ENCODE measurements at regions not wholly inside any gene's neighbourhood (a gene's known extent, or its start where the extent isn't known, plus 50 kb on each side); places are given as distances from the start of the nearest gene placed in this dataset.

- 100% methylated on average over 1 of the region's 1 CpG for WGBS (ENCODE audit: insufficient coverage)
- H3K4me1 ChIP-seq (ENCODE audit: control extremely low read depth in 1 of 4, control insufficient read depth in 4 of 4, insufficient read depth in 4 of 4, low read length in 3 of 4): no peaks in the 10 kb centered on the region
- H3K27ac ChIP-seq (ENCODE audit: insufficient read depth in 1 of 2, low read depth in 1 of 2, low read length in 2 of 2, poor library complexity in 1 of 2, severe bottlenecking in 2 of 2): no peak overlapping the region
- no peaks in the 10 kb centered on the region for H3K27me3 ChIP-seq (replicated peaks in 2 of 5; ENCODE audit: control insufficient read depth in 4 of 5, insufficient read depth in 5 of 5, low read length in 4 of 5)
- H3K9me3 ChIP-seq (ENCODE audit: control extremely low read depth in 1 of 5, control insufficient read depth in 4 of 5, insufficient read depth in 2 of 5, low read depth in 1 of 5, low read length in 4 of 5): no peaks in the 10 kb centered on the region
- CTCF ChIA-PET: no interaction called here
- H3K4me3 ChIP-seq (ENCODE audit: control insufficient read depth in 1 of 7, extremely low read depth in 1 of 7, insufficient read depth in 4 of 7, low read depth in 2 of 7, low read length in 6 of 7): no peak overlapping the region
- POLR2A ChIA-PET: no interaction called here
- DNase-seq: no peak
- H3K36me3 ChIP-seq (ENCODE audit: control insufficient read depth in 4 of 4, insufficient read depth in 4 of 4, low read length in 3 of 4): no peaks in the 10 kb centered on the region
Observed at GRCh38 chr10:91347529-91347928, 62.6 kb upstream of the HECTD2 start.

- no peak for DNase-seq
- CTCF ChIA-PET: interaction anchor here (1.1 to 1.3 kb wide), 2 partner anchors 9 to 59 kb away, joined by 3 to 4 read pairs; no protein-coding TSS in a partner anchor
Observed at GRCh38 chr10:91349381-91349780, 60.8 kb upstream of the HECTD2 start.

GRCh38 chr10:91350651-91351081 lies 59.5 kb upstream of the HECTD2 start:
- no peaks in the 10 kb centered on the region for H3K4me1 ChIP-seq (ENCODE audit: control extremely low read depth in 1 of 4, control insufficient read depth in 4 of 4, insufficient read depth in 4 of 4, low read length in 3 of 4)
- WGBS (ENCODE audit: insufficient coverage): no CpG with 5 or more reads among the region's 2 CpGs
- no peaks in the 10 kb centered on the region for H3K9me3 ChIP-seq (ENCODE audit: control extremely low read depth in 1 of 5, control insufficient read depth in 4 of 5, insufficient read depth in 2 of 5, low read depth in 1 of 5, low read length in 4 of 5)
- H3K36me3 ChIP-seq (ENCODE audit: control insufficient read depth in 4 of 4, insufficient read depth in 4 of 4, low read length in 3 of 4): no peaks in the 10 kb centered on the region
- no peaks in the 10 kb centered on the region for H3K27me3 ChIP-seq (replicated peaks in 2 of 5; ENCODE audit: control insufficient read depth in 4 of 5, insufficient read depth in 5 of 5, low read length in 4 of 5)
- CTCF ChIA-PET: no interaction called here
- H3K4me3 ChIP-seq (ENCODE audit: control insufficient read depth in 1 of 7, extremely low read depth in 1 of 7, insufficient read depth in 4 of 7, low read depth in 2 of 7, low read length in 6 of 7): no peak overlapping the region
- no peak overlapping the region for H3K27ac ChIP-seq (ENCODE audit: insufficient read depth in 1 of 2, low read depth in 1 of 2, low read length in 2 of 2, poor library complexity in 1 of 2, severe bottlenecking in 2 of 2)
- DNase-seq: peak in 2 of 3 donors; percentile 5 to 33
- POLR2A ChIA-PET: interaction anchor here (0.6 kb wide), 1 partner anchor 1112 kb away, joined by 4 read pairs; no protein-coding TSS in a partner anchor

More at GRCh38 chr10:91349381-91349780, 60.8 kb upstream of the HECTD2 start:
- Histone ChIP-seq H3K27me3 (replicated peaks in 2 of 5; ENCODE audit: control insufficient read depth in 4 of 5, insufficient read depth in 5 of 5, low read length in 4 of 5) (no peaks in the 10 kb centered on the region), H3K27ac (ENCODE audit: insufficient read depth in 1 of 2, low read depth in 1 of 2, low read length in 2 of 2, poor library complexity in 1 of 2, severe bottlenecking in 2 of 2) (no peak overlapping the region), H3K4me3 (ENCODE audit: control insufficient read depth in 1 of 7, extremely low read depth in 1 of 7, insufficient read depth in 4 of 7, low read depth in 2 of 7, low read length in 6 of 7) (no peak overlapping the region), H3K4me1 (ENCODE audit: control extremely low read depth in 1 of 4, control insufficient read depth in 4 of 4, insufficient read depth in 4 of 4, low read length in 3 of 4) (no peaks in the 10 kb centered on the region), H3K9me3 (ENCODE audit: control extremely low read depth in 1 of 5, control insufficient read depth in 4 of 5, insufficient read depth in 2 of 5, low read depth in 1 of 5, low read length in 4 of 5) (no peaks in the 10 kb centered on the region), H3K36me3 (ENCODE audit: control insufficient read depth in 4 of 4, insufficient read depth in 4 of 4, low read length in 3 of 4) (no peaks in the 10 kb centered on the region)
- POLR2A ChIA-PET: no interaction called here

- Histone ChIP-seq H3K27me3 (replicated peaks in 2 of 5; ENCODE audit: control insufficient read depth in 4 of 5, insufficient read depth in 5 of 5, low read length in 4 of 5) (no peaks in the 10 kb centered on the region), H3K36me3 (ENCODE audit: control insufficient read depth in 4 of 4, insufficient read depth in 4 of 4, low read length in 3 of 4) (no peaks in the 10 kb centered on the region), H3K4me3 (ENCODE audit: control insufficient read depth in 1 of 7, extremely low read depth in 1 of 7, insufficient read depth in 4 of 7, low read depth in 2 of 7, low read length in 6 of 7) (no peak overlapping the region), H3K9me3 (ENCODE audit: control extremely low read depth in 1 of 5, control insufficient read depth in 4 of 5, insufficient read depth in 2 of 5, low read depth in 1 of 5, low read length in 4 of 5) (no peaks in the 10 kb centered on the region), H3K27ac (ENCODE audit: insufficient read depth in 1 of 2, low read depth in 1 of 2, low read length in 2 of 2, poor library complexity in 1 of 2, severe bottlenecking in 2 of 2) (no peak overlapping the region), H3K4me1 (ENCODE audit: control extremely low read depth in 1 of 4, control insufficient read depth in 4 of 4, insufficient read depth in 4 of 4, low read length in 3 of 4) (no peaks in the 10 kb centered on the region)
- POLR2A ChIA-PET: interaction anchor here (0.7 kb wide), 1 partner anchor 739 kb away, joined by 5 read pairs; no protein-coding TSS in a partner anchor
- DNase-seq: no peak
- CTCF ChIA-PET: no interaction called here
- WGBS (ENCODE audit: insufficient coverage): no CpG with 5 or more reads among the region's 1 CpG
Observed at GRCh38 chr10:91352760-91353159, 57.4 kb upstream of the HECTD2 start.

- ChIA-PET POLR2A (no interaction called here), CTCF (interaction anchor here (1.6 kb wide), 1 partner anchor 13 kb away, joined by 4 read pairs; no protein-coding TSS in a partner anchor)
- WGBS (ENCODE audit: insufficient coverage): no CpG with 5 or more reads among the region's 4 CpGs
- Histone ChIP-seq H3K4me1 (ENCODE audit: control extremely low read depth in 1 of 4, control insufficient read depth in 4 of 4, insufficient read depth in 4 of 4, low read length in 3 of 4) (no peaks in the 10 kb centered on the region), H3K27me3 (replicated peaks in 2 of 5; ENCODE audit: control insufficient read depth in 4 of 5, insufficient read depth in 5 of 5, low read length in 4 of 5) (peaks cover 0 to 6% (median under 1%) of the 10 kb centered on the region in 5 experiments), H3K27ac (ENCODE audit: insufficient read depth in 1 of 2, low read depth in 1 of 2, low read length in 2 of 2, poor library complexity in 1 of 2, severe bottlenecking in 2 of 2) (no peak overlapping the region), H3K36me3 (ENCODE audit: control insufficient read depth in 4 of 4, insufficient read depth in 4 of 4, low read length in 3 of 4) (no peaks in the 10 kb centered on the region), H3K4me3 (ENCODE audit: control insufficient read depth in 1 of 7, extremely low read depth in 1 of 7, insufficient read depth in 4 of 7, low read depth in 2 of 7, low read length in 6 of 7) (no peak overlapping the region), H3K9me3 (ENCODE audit: control extremely low read depth in 1 of 5, control insufficient read depth in 4 of 5, insufficient read depth in 2 of 5, low read depth in 1 of 5, low read length in 4 of 5) (no peaks in the 10 kb centered on the region)
- no peak for DNase-seq
Observed at GRCh38 chr10:91354166-91355075, 55.7 kb upstream of the HECTD2 start.

GRCh38 chr10:91355998-91356397 lies 54.1 kb upstream of the HECTD2 start:
- Histone ChIP-seq H3K9me3 (ENCODE audit: control extremely low read depth in 1 of 5, control insufficient read depth in 4 of 5, insufficient read depth in 2 of 5, low read depth in 1 of 5, low read length in 4 of 5) (peaks cover 0 to 3% (median 0%) of the 10 kb centered on the region in 5 experiments), H3K4me3 (ENCODE audit: control insufficient read depth in 1 of 7, extremely low read depth in 1 of 7, insufficient read depth in 4 of 7, low read depth in 2 of 7, low read length in 6 of 7) (no peak overlapping the region), H3K4me1 (ENCODE audit: control extremely low read depth in 1 of 4, control insufficient read depth in 4 of 4, insufficient read depth in 4 of 4, low read length in 3 of 4) (no peaks in the 10 kb centered on the region), H3K36me3 (ENCODE audit: control insufficient read depth in 4 of 4, insufficient read depth in 4 of 4, low read length in 3 of 4) (no peaks in the 10 kb centered on the region), H3K27ac (ENCODE audit: insufficient read depth in 1 of 2, low read depth in 1 of 2, low read length in 2 of 2, poor library complexity in 1 of 2, severe bottlenecking in 2 of 2) (no peak overlapping the region), H3K27me3 (replicated peaks in 2 of 5; ENCODE audit: control insufficient read depth in 4 of 5, insufficient read depth in 5 of 5, low read length in 4 of 5) (peaks cover 0 to 11% (median 3%) of the 10 kb centered on the region in 5 experiments)
- DNase-seq: no peak
- WGBS (ENCODE audit: insufficient coverage): 100% methylated on average over 1 of the region's 3 CpGs
- ChIA-PET POLR2A (no interaction called here), CTCF (interaction anchor here (1.5 kb wide), 1 partner anchor 13 kb away, joined by 3 read pairs; no protein-coding TSS in a partner anchor)

GRCh38 chr10:91357497-91357896 lies 52.6 kb upstream of the HECTD2 start:
- WGBS (ENCODE audit: insufficient coverage): 97% methylated on average over 3 of the region's 3 CpGs
- H3K4me3 ChIP-seq (ENCODE audit: control insufficient read depth in 1 of 7, extremely low read depth in 1 of 7, insufficient read depth in 4 of 7, low read depth in 2 of 7, low read length in 6 of 7): no peak overlapping the region
- ChIA-PET CTCF (interaction anchor here (1.2 kb wide), 1 partner anchor 59 kb away, joined by 3 read pairs; no protein-coding TSS in a partner anchor), POLR2A (no interaction called here)
- H3K4me1 ChIP-seq (ENCODE audit: control extremely low read depth in 1 of 4, control insufficient read depth in 4 of 4, insufficient read depth in 4 of 4, low read length in 3 of 4): no peaks in the 10 kb centered on the region
- H3K27ac ChIP-seq (ENCODE audit: insufficient read depth in 1 of 2, low read depth in 1 of 2, low read length in 2 of 2, poor library complexity in 1 of 2, severe bottlenecking in 2 of 2): no peak overlapping the region
- DNase-seq: no peak
- H3K9me3 ChIP-seq (ENCODE audit: control extremely low read depth in 1 of 5, control insufficient read depth in 4 of 5, insufficient read depth in 2 of 5, low read depth in 1 of 5, low read length in 4 of 5): peaks cover 0 to 3% (median 0%) of the 10 kb centered on the region in 5 experiments
- no peaks in the 10 kb centered on the region for H3K36me3 ChIP-seq (ENCODE audit: control insufficient read depth in 4 of 4, insufficient read depth in 4 of 4, low read length in 3 of 4)
- H3K27me3 ChIP-seq (replicated peaks in 2 of 5; ENCODE audit: control insufficient read depth in 4 of 5, insufficient read depth in 5 of 5, low read length in 4 of 5): peaks cover 0 to 11% (median 3%) of the 10 kb centered on the region in 5 experiments
